Endothelial cell of umbilical vein (primary cell): ENCODE measurements at regions not wholly inside any gene's neighbourhood (a gene's known extent, or its start where the extent isn't known, plus 50 kb on each side); places are given as distances from the start of the nearest gene placed in this dataset.

Experiments
- BruUV-seq: library from RNA; stranded (reverse); fragments of 400-500 nt; replicated peaks from 2 replicates; lab custom pipeline; 2021; lab: Mats Ljungman, UMichigan
- CTCF ChIA-PET: fragments of 300-600, 350-600 bp; sonication (Branson Sonifier 250); formaldehyde crosslinking; loops from one replicate; lab custom pipeline; 2021; ENCODE audit warnings: antibody characterized with exemption, inconsistent platforms; lab: Charles Lee
- POLR2A ChIA-PET: fragments of 300-600, 350-600 bp; sonication (Branson Sonifier 250); formaldehyde crosslinking; loops from one replicate; lab custom pipeline; 2021; ENCODE audit warnings: antibody characterized with exemption, inconsistent platforms; lab: Charles Lee
- DNase-seq: peaks from one replicate; pipeline ENCODE4 v3.0.0-alpha.2; 2011; ENCODE audit warnings: low read depth, low spot score
- FAIRE-seq: peaks from 2 replicates; lab custom pipeline; 2011; peaks lifted over from hg19 to GRCh38; lab: Jason Lieb, UNC
- H2AFZ ChIP-seq: 2 replicates; pipeline ENCODE4 v1.6.0; 2012; ENCODE audit warnings: low read depth, low read length, control low read depth, inconsistent platforms
- H3K27ac ChIP-seq: 2 replicates; pipeline ENCODE4 v1.5.1; 2011; ENCODE audit warnings: low read depth, mild to moderate bottlenecking, control low read depth, low read length, moderate library complexity; ENCODE audit not compliant: insufficient read depth
- H3K27me3 ChIP-seq, 2 experiments: 2 replicates each; pipeline versions ENCODE4 v1.6.0 to v1.6.1; 2011; ENCODE audit warnings: low read length in 2 of 2, mixed read lengths in 1 of 2; ENCODE audit not compliant: control insufficient read depth in 2 of 2, insufficient read depth in 2 of 2
- H3K36me3 ChIP-seq, 2 experiments: 2 replicates in 1 of 2; 3 replicates in 1 of 2; pipeline ENCODE4 v1.5.1; 2011; ENCODE audit warnings: low read length in 2 of 2, mild to moderate bottlenecking in 1 of 2, moderate library complexity in 1 of 2; ENCODE audit not compliant: control insufficient read depth in 2 of 2, insufficient read depth in 2 of 2; ENCODE audit errors: extremely low read depth in 1 of 2
- H3K4me1 ChIP-seq: 3 replicates; pipeline ENCODE4 v1.5.1; 2011; ENCODE audit warnings: mild to moderate bottlenecking, low read length; ENCODE audit not compliant: control insufficient read depth, insufficient read depth; ENCODE audit errors: extremely low read depth
- H3K4me2 ChIP-seq: 2 replicates; pipeline ENCODE4 v1.6.1; 2011; ENCODE audit warnings: low read length, control low read depth, mixed read lengths; ENCODE audit not compliant: insufficient read depth
- H3K4me3 ChIP-seq, 3 experiments: fragments of 200-600 bp in 1 of 3; sonication (generic), shearing (Covaris generic) in 1 of 3; replicated peaks in 1 of 3; 2 replicates each; pipeline ENCODE4 v1.5.1; 2011 to 2016; ENCODE audit warnings: control low read depth in 3 of 3, low read length in 3 of 3, mild to moderate bottlenecking in 2 of 3, inconsistent platforms in 1 of 3, low read depth in 1 of 3, moderate library complexity in 1 of 3; ENCODE audit not compliant: insufficient read depth in 1 of 3
- H3K79me2 ChIP-seq: 2 replicates; pipeline ENCODE4 v1.6.0; 2012; ENCODE audit warnings: low read length, inconsistent platforms; ENCODE audit not compliant: control insufficient read depth, insufficient read depth
- H3K9ac ChIP-seq: replicated peaks from 2 replicates; pipeline ENCODE3; 2011; ENCODE audit warnings: low read length, control low read depth; ENCODE audit not compliant: insufficient read depth; ENCODE audit errors: extremely low read depth
- H3K9me1 ChIP-seq: replicated peaks from 3 replicates; pipeline ENCODE4 v1.6.0; 2011; ENCODE audit warnings: mild to moderate bottlenecking, low read length; ENCODE audit not compliant: control insufficient read depth, insufficient read depth; ENCODE audit errors: extremely low read depth
- H3K9me3 ChIP-seq: replicated peaks from 2 replicates; pipeline ENCODE4 v1.5.1; 2012; ENCODE audit warnings: low read length, inconsistent platforms; ENCODE audit not compliant: control insufficient read depth, insufficient read depth
- H4K20me1 ChIP-seq: replicated peaks from 2 replicates; pipeline ENCODE3; 2011; ENCODE audit warnings: mild to moderate bottlenecking, low read length; ENCODE audit not compliant: control insufficient read depth, insufficient read depth; ENCODE audit errors: extremely low read depth
- EZH2 ChIP-seq: IDR thresholded peaks from 2 replicates; pipeline ENCODE4 v1.6.1; 2012; ENCODE audit warnings: borderline replicate concordance, low read depth, mild to moderate bottlenecking, moderate library complexity, low read length, inconsistent platforms; ENCODE audit not compliant: severe bottlenecking
- FOS ChIP-seq: IDR thresholded peaks from 2 replicates; pipeline ENCODE4 v1.6.1; 2011; ENCODE audit warnings: mild to moderate bottlenecking, low read length, moderate library complexity, borderline replicate concordance; ENCODE audit not compliant: insufficient read depth
- GATA2 ChIP-seq: IDR thresholded peaks from 2 replicates; pipeline ENCODE4 v1.7.0; 2011; ENCODE audit warnings: low read depth, mild to moderate bottlenecking, moderate library complexity, mixed read lengths, low read length; ENCODE audit not compliant: insufficient read length, insufficient read depth
- JUN ChIP-seq: IDR thresholded peaks from 2 replicates; pipeline ENCODE4 v1.6.1; 2011; ENCODE audit warnings: borderline replicate concordance, low read depth; ENCODE audit not compliant: insufficient read length, insufficient read depth
- MYC ChIP-seq: IDR thresholded peaks from one replicate; pipeline ENCODE4 v1.6.1; 2011; ENCODE audit warnings: mild to moderate bottlenecking, low read depth, low read length
- POLR2A ChIP-seq: IDR thresholded peaks from 2 replicates; pipeline ENCODE4 v1.6.1; 2012; ENCODE audit warnings: low read depth, mild to moderate bottlenecking, control low read depth, low read length
- POLR2AphosphoS5 ChIP-seq: IDR thresholded peaks from 2 replicates; pipeline ENCODE4 v1.6.1; 2012; ENCODE audit warnings: low read depth, mild to moderate bottlenecking, control low read depth, low read length, moderate library complexity; ENCODE audit not compliant: insufficient read depth
- dilution Hi-C: fragments of 300-500 bp; cut with MboI; formaldehyde crosslinking; loops from one replicate; pipeline ENCODE4 v1.15.0; 2019; ENCODE audit warnings: low sequenced_read_pairs; ENCODE audit not compliant: extremely low pct_ligation_motif_present
- intact Hi-C: fragments of 100-400 bp; cut with micrococcal nuclease; formaldehyde crosslinking; loops from one replicate; pipeline ENCODE4 v1.10.0; 2022
- TF ChIP-seq, protein P1 (sequence below), 2 donors: IDR thresholded peaks; 1 replicate in 1 of 2; 2 replicates in 1 of 2; pipeline ENCODE4 v1.5.1; 2011; ENCODE audit warnings: low read length in 2 of 2, mild to moderate bottlenecking in 2 of 2, moderate library complexity in 2 of 2, control low read depth in 1 of 2, inconsistent platforms in 1 of 2, low read depth in 1 of 2; ENCODE audit not compliant: insufficient read depth in 1 of 2; ENCODE audit errors: extremely low read depth in 1 of 2
- TF ChIP-seq, protein P2 (sequence below): IDR thresholded peaks from 2 replicates; pipeline ENCODE4 v1.6.1; 2011; ENCODE audit not compliant: insufficient read depth, insufficient read length

DNA sequence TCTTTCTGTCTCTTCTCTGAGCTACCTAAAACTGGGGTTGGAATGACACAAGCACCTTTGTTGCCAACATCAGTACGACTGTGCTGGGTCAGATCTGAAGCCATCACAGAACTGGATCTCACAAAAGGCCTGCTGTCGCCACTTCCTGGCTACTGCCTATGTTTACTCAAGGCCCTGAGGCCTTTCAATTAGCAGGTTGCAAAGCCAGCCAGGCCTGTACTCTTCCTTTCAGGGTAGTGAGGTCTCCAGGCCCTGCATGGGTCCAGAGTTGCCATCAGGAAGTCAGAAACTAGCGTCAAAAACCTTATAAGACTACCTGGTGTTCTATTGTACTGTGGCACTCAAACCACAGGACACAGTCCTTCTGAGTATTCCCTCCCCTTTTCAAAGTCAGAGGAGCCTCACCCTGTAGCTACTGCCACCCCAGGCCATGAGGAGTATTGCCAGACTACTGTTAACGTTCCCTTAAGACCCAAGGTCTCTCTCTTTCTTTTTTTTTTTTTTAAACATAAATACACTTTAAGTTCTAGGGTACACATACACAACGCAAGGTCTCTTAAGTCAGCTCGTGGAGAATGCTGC is 937.4 kb upstream of the GJE1 start:
- Histone ChIP-seq H3K36me3 (no peaks in the 10 kb centered on the region), H3K27me3 (no peaks in the 10 kb centered on the region), H3K9ac (no peak overlapping the region), H3K4me2 (no peak overlapping the region), H3K27ac (no peak overlapping the region), H2AFZ (peak overlapping the region; percentile 1), H4K20me1 (no peaks in the 10 kb centered on the region), H3K9me3 (no peaks in the 10 kb centered on the region), H3K4me1 (no peaks in the 10 kb centered on the region), H3K79me2 (no peaks in the 10 kb centered on the region), H3K4me3 (no peak overlapping the region), H3K9me1 (no peaks in the 10 kb centered on the region)
- dilution Hi-C loops (no loop called here), intact Hi-C loops (no loop called here)
- POLR2A ChIA-PET, result no interaction called here
- no TSS peak for BruUV-seq
- TF ChIP-seq, protein P1, sequence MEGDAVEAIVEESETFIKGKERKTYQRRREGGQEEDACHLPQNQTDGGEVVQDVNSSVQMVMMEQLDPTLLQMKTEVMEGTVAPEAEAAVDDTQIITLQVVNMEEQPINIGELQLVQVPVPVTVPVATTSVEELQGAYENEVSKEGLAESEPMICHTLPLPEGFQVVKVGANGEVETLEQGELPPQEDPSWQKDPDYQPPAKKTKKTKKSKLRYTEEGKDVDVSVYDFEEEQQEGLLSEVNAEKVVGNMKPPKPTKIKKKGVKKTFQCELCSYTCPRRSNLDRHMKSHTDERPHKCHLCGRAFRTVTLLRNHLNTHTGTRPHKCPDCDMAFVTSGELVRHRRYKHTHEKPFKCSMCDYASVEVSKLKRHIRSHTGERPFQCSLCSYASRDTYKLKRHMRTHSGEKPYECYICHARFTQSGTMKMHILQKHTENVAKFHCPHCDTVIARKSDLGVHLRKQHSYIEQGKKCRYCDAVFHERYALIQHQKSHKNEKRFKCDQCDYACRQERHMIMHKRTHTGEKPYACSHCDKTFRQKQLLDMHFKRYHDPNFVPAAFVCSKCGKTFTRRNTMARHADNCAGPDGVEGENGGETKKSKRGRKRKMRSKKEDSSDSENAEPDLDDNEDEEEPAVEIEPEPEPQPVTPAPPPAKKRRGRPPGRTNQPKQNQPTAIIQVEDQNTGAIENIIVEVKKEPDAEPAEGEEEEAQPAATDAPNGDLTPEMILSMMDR (IDR thresholded peaks at IDR 0.05; ENCODE audit: extremely low read depth in 1 of 2, insufficient read depth in 1 of 2, low read depth in 1 of 2, low read length in 2 of 2), result no peak
- TF ChIP-seq JUN, result no peak
- no peak for TF ChIP-seq FOS
- no peak for TF ChIP-seq EZH2
- no peak for TF ChIP-seq POLR2A
- FAIRE-seq (no peak), DNase-seq (no peak)
- CTCF ChIA-PET, result no interaction called here

DNA sequence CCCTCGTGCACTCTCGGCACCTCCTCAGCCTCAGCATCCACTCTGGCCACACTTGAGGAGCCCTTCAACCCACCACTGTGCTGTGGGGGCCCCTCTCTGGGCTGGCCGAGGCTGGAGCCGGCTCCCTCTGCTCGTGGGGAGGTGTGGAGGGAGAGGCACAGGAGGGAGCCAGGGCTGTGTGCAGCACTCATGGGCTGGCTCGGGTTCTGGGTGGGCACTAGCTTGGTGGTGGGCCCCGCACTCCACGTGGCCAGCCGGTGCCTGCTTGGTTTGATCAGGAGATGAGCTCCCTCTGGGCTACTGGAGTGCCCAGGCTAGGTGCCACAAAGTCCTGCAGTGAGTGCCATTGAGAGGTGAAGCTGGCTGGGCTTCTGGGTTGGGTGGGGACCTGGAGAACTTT is 949.4 kb upstream of the GJE1 start:
- no TSS peak for BruUV-seq
- dilution Hi-C loops (no loop called here), intact Hi-C loops (no loop called here)
- no peak for DNase-seq
- Histone ChIP-seq H3K79me2 (no peaks in the 10 kb centered on the region), H3K4me3 (no peak overlapping the region), H3K27me3 (no peaks in the 10 kb centered on the region), H4K20me1 (no peaks in the 10 kb centered on the region), H3K27ac (no peak overlapping the region), H3K9me3 (no peaks in the 10 kb centered on the region), H3K4me2 (no peak overlapping the region), H3K4me1 (no peaks in the 10 kb centered on the region), H2AFZ (no peak overlapping the region), H3K9ac (no peak overlapping the region), H3K9me1 (no peaks in the 10 kb centered on the region), H3K36me3 (no peaks in the 10 kb centered on the region)
- ChIA-PET CTCF (interaction anchor here (1.4 kb wide), 1 partner anchor 8 kb away, joined by 3 read pairs; no protein-coding TSS in a partner anchor), POLR2A (no interaction called here)
- FAIRE-seq, result no peak
- no peak for TF ChIP-seq POLR2AphosphoS5
- TF ChIP-seq EZH2, result no peak
- no peak for TF ChIP-seq MYC
- TF ChIP-seq, protein P2, sequence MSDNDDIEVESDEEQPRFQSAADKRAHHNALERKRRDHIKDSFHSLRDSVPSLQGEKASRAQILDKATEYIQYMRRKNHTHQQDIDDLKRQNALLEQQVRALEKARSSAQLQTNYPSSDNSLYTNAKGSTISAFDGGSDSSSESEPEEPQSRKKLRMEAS, result no peak
- TF ChIP-seq GATA2, result no peak
- TF ChIP-seq FOS, result no peak
- TF ChIP-seq JUN, result no peak
- TF ChIP-seq POLR2A, result no peak
- TF ChIP-seq, protein P1 (IDR thresholded peaks at IDR 0.05; ENCODE audit: extremely low read depth in 1 of 2, insufficient read depth in 1 of 2, low read depth in 1 of 2, low read length in 2 of 2), result no peak
